ENCODE measurements at regions not wholly inside any gene's neighbourhood (a gene's known extent, or its start where the extent isn't known, plus 50 kb on each side); places are given as distances from the start of the nearest gene placed in this dataset.
"Not testable (repeated sequence)": the region's sequence is repeated elsewhere in the genome, so short reads cannot be mapped to it uniquely, and the experiment has no call there.

DNA sequence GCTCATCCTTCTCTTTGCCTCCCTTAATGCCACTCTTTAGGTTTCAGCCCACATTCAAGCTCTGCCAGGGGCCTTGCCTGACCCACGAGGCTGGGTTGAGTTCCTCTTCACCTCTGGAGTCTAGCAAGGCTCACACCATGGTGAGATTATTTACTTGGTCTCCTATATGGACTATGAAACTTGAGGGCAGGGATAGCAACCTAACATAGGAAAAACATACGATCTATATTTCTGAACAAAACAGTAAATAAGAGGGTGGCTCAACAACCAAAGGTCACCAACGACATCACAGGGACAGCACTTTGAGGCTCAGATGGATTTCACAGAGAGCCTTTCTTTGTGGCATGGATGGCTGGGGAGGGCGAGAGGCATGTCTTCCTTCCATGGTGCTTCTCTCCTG is 197.0 kb downstream of the MAF start:
- no peak for DNase-seq

- no peak for DNase-seq
These were observed 197.6 kb downstream of the MAF start for GRCh38 chr16:79402920-79403319.

DNA sequence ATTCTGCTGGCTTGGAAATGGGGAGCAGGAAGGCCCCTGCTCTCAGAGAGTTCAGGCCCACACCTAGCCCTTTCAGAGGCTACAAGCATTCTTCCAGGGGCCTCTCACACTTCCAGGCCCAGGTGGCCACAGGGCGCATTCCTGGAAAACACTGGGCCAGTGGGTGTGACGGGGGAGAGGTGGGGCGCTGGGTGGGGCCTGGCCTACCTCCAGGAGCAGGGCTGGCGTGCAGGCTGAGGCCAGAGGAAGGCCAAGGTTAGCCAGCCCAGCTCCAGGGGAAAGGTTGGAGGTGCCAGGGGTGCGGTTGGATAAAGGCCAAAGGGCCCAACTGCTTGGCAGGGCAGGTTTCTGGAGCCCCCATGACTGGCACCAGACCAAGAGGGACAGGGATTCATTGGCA is 198.2 kb downstream of the MAF start:
- DNase-seq = no peak

DNA sequence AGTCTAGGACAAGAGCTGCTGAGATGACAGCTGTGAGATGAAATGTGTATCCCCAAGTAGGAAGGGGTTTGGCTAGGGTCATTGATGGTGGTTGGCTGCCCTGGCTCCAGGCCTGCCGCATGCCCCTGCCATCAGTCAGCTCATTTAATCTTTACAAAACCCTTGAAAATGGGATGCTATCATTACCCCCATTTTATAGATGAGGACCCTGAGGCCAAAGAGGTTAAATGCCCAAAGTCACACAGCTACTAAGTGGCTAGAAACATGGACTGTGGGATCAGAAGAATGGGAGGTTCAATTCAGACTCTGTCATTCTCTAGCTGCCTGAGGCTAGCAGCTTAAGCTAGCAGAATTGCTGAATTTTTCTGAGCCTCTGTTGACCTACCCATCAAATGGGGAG is 198.8 kb downstream of the MAF start:
- no peak for DNase-seq

DNA sequence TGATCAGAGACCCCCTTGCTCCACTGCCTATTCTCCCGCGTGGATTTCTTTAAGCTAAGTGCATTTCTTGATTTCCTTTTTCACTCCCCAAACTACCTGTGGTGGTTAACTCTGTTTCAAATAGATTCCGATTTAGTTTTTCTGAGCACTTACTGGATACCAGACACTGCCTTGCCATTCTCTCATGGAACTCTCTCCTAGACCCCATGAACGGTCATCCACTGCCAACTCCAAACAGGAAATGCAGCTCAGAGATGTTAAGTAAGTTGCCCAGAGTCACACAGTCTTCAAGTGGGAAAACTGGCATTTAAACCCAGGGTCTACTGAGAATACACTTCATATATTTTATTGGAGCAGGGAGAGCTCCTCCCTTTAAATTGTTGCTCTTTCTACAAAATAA is 199.4 kb downstream of the MAF start:
- DNase-seq = no peak

GRCh38 chr16:79400462-79401149 is 199.9 kb downstream of the MAF start:
- DNase-seq = no peak

DNA sequence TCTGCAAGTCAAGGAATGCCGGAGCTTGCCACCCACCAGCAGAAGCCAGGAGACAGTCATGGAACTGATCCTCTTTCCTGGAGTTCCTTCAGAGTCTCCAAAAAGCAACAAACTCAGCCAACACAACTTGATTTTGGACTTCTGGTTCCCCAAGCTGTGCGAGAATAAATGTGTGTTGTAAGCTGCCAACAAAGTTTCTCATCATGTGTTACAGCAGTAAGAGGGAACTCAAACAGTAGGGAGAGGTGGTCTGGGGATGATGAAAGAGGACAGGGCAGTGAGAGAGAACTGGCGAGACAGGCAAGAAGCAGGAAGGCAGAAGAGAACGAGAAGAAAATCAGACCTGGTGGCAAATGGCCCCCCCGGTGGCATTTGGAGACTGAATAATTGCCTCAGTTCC is 204.9 kb downstream of the MAF start:
- DNase-seq = no peak

- no peak for DNase-seq
These were observed 206.3 kb downstream of the MAF start for GRCh38 chr16:79394206-79394605.

DNA sequence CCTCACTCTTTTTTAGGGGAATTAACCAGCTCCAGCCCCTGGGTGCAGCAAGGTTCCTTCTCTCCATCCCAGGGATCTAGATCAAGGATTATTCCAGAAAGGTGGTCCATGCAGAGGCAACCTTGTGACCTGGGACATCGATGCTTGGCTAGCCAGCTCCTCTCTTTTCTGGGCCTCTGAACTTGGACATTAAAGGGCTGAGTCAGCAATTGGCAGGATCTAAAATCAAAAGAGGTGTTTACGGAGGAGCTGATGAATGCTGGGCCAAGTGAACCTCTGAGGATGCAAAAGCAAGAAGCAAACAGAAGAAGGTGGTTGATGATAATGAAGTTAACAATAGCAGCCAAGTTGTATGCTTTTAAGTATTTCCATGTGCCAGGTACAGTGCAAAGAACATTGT is 207.0 kb downstream of the MAF start:
- no peak for DNase-seq

- DNase-seq = no peak
These were observed 207.4 kb downstream of the MAF start for GRCh38 chr16:79393127-79393526.

GRCh38 chr16:79392081-79392480 is 208.5 kb downstream of the MAF start:
- DNase-seq = no peak

- DNase-seq = no peak
These were observed 209.1 kb downstream of the MAF start for GRCh38 chr16:79391395-79391794.

DNA sequence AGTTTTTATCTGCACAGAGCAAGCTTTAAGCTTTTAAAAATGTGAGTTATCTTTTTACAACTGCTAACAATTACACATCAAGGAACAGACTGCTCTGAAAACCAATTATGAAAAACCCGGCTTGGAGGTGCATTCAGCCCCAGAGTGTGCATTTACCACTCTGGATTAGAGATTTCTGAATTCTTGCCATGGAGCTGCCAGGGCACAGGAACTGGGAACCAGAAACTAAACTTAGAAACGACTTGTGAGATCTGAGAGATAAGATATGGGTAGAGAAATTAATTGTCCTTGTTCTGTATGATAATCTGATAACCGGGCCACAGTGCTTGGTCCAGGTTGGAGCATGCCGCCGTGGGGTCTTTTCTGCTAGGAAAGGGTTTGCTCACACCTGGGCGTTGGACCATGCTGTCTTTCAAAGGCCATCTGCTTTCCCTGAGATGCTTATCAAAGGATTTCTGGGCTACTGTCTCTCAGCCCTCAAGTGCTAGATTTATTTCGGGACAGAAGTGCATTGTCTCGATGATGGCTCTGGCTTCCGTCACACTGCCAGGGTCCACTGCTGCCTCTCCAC is 210.0 kb downstream of the MAF start:
- DNase-seq = no peak

GRCh38 chr16:79388396-79388795 is 212.1 kb downstream of the MAF start:
- no peak for DNase-seq

- DNase-seq = no peak
These were observed 214.2 kb downstream of the MAF start for GRCh38 chr16:79386299-79386698.

DNA sequence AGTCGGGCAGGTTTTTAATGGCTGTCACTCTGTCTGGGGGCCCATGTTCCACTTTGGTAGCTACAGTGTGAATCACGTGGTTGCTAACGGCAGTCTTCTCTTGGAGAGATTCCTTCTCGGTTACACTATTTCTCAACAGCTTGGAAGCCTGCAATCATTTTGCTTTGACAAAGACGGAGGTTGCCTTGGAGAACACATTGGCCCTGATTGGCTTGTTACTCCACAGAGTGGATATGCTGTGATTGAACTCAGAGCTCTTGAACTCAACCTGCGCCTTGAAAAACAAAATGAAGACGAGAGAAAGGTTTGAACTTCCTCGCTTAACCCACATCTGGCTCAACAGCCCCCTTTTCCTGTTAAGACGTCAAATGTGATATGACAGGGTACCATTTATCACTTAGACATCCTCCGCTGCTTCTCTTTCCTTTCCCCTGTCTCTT is 218.9 kb downstream of the MAF start:
- DNase-seq = no peak

DNA sequence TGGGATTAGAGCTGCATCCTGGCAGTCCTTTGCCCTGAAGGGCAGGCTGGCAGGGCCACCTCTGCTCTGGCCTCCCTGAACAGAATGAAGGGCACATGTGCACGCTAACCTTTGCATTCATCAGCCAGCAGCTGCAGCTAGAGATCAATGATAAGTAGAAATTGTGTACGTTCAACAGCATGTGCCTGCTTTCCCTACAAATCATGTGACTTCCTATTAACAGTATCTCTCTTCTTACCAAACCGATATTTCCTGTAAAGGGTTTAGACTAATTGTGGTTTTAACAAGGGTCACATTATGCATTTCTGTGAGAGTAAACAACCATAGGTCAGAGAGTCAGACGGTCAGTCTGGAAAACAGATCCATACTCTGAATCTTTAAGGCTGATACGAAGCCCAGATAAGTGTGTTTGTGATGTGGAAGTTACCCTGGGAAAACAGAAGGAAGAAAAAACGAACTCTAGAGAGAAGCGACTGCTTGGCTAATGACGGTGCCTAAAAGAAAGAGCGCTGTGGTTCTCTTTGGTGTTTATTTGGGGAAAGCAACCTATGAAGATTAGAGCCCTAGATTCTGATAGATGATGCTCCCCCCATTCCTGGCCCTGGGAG is 219.4 kb downstream of the MAF start:
- DNase-seq = no peak

DNA sequence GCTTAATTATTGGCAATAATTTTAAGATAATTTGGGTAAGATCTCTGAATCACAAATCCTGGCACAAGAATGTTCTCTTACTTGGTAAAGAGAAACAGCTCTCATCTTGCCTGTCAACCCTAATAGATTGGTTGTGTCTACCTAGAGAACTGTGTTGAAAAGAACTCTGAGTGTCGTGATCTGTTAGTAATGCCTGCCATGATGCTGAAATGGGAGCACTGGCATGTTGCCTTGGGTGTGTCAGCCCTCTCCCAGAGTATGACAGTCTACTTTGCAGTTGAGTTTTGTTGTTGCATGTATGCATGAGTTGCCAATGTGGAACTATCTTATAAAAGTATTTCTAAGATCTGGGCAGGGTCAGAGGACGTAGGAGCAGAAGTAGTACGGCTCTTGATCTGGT is 221.4 kb downstream of the MAF start:
- DNase-seq = no peak

- not testable (repeated sequence) for DNase-seq
These were observed 223.5 kb downstream of the MAF start for GRCh38 chr16:79377082-79377481.

DNA sequence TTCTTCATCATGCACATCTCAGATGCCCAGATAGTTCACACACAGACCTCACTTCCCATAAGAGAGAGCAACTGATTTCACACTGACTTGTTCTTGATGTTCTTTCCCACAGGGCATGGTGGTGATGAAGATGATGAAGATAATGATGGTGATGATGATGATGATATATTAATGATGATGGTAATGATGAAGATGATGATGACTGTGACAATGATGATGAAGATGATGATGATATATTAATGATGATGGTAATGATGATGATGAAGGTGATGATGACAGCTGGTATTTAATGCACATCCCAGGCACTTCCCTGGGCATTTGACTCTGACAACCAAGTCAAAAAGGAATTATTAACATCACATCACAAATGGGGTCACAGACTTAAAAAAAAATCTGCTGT is 225.2 kb downstream of the MAF start:
- DNase-seq = no peak

GRCh38 chr16:79372503-79373184 is 227.9 kb downstream of the MAF start:
- DNase-seq = no peak

DNA sequence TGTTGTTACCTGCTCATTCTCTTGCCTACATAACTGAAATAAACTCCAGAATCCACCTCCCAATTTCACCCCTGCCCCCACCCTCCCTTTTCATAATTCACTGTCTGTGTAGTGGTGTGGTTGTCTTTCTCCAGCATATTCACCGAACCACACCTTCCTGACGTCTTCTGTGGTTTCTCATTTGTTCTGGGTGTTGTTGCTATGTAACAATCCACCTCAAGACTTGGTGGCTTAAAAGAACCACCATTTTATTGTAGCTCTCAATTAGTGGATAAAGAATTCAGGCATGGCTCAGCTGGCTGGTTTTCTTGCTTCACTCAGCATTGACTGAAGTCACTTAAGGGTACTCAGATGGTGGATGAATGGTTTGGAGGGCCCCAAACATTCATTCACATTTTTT is 229.8 kb downstream of the MAF start:
- no peak for DNase-seq

DNA sequence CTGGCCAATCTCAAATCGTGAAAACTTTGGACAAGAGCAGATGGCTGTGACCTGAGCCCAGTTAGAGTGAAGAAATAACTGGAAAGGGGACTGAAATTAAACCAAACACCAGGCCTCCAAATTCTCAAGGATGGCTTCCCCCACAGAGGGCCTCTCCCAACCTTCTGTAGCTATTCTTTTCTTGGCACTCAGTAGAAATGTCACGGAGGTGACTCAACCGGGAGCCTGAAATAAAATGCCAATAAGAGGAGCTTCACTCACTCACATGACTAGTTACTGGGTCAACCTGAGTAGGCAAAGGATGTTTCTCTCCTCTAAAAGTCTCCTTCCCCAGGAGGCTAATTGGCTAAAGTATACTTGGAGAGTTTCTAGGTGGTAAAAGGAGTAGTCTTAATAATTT is 230.7 kb downstream of the MAF start:
- DNase-seq = no peak

DNA sequence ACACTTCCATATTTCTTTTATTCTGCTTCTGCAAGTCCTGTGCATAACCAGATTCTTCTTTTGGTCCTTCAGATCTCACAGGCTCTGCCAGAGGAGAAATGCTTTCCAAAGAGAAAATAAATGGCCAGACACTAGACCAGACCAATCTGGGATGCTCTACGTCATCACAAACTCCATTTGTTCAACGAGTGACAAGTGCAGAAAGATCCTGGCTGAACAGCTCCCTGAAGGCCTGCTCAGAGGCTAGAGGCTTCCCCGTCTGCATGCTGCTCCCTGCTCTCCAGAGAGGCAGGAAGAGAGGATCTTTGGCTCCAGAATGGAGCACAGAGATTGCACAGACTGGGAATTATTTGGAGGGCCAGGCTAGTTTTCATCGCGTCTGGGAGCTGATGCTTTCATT is 232.7 kb downstream of the MAF start:
- no peak for DNase-seq
